SK-N-MC (cell line): ENCODE measurements at regions not wholly inside any gene's neighbourhood (a gene's known extent, or its start where the extent isn't known, plus 50 kb on each side); places are given as distances from the start of the nearest gene placed in this dataset.

Experiments used
- EZH2 ChIP-seq: fragments of 200-600 bp; sonication (generic); IDR thresholded peaks from one replicate; pipeline ENCODE4 v1.6.1; 2017; ENCODE audit warnings: antibody characterized with exemption
- FOXP2 ChIP-seq: optimal IDR thresholded peaks from 2 replicates; pipeline ENCODE3; 2011; ENCODE audit warnings: mild to moderate bottlenecking, moderate library complexity; ENCODE audit not compliant: insufficient read depth; ENCODE audit errors: extremely low read length, control extremely low read depth
- POLR2AphosphoS5 ChIP-seq: IDR thresholded peaks from 2 replicates; pipeline ENCODE4 v1.6.1; 2012; ENCODE audit warnings: mild to moderate bottlenecking, low read depth, low read length, borderline replicate concordance

- TF ChIP-seq POLR2AphosphoS5 (no peak), EZH2 (no peak), FOXP2 (no peak)
Observed at GRCh38 chr3:193947596-193947995, 188.4 kb upstream of the HES1 start.
